Body of pancreas (tissue), 4 donors: ENCODE measurements at regions not wholly inside any gene's neighbourhood (a gene's known extent, or its start where the extent isn't known, plus 50 kb on each side); places are given as distances from the start of the nearest gene placed in this dataset.
A peak's percentile ranks its signal among the peaks of the same experiment; 100 is the strongest.

Source experiments
- ATAC-seq: fragments of 150-250 bp; one replicate; pipeline ENCODE4 v1.9.1; 2016
- DNase-seq, 4 donors: peaks; one replicate each; pipeline ENCODE4 v3.0.0-alpha.2; 2019
- H3K27ac ChIP-seq, 4 donors: fragments of 200-600 bp; sonication (generic); 1 replicate in 3 of 4; 2 replicates in 1 of 4; pipeline versions ENCODE4 v1.5.1 to v1.6.1; 2016 to 2019; ENCODE audit warnings: mild to moderate bottlenecking in 1 of 4, mixed read lengths in 1 of 4, moderate library complexity in 1 of 4
- H3K27me3 ChIP-seq, 2 donors: fragments of 200-600 bp; sonication (generic); one replicate each; pipeline ENCODE4 v1.6.0; 2016; ENCODE audit warnings: mild to moderate bottlenecking in 1 of 2
- H3K36me3 ChIP-seq, 2 donors: fragments of 200-600 bp; sonication (generic); replicated peaks in 1 of 2; 2 replicates each; pipeline ENCODE4 v1.5.1; 2016; ENCODE audit warnings: low read depth in 2 of 2; ENCODE audit not compliant: insufficient read depth in 1 of 2
- H3K4me1 ChIP-seq: fragments of 200-600 bp; sonication (generic); one replicate; pipeline ENCODE4 v1.6.0; 2016
- H3K4me3 ChIP-seq, 2 donors: fragments of 200-600 bp; sonication (generic); 1 replicate in 1 of 2; 2 replicates in 1 of 2; pipeline ENCODE4 v1.5.1; 2016 to 2019
- H3K9me3 ChIP-seq, 3 donors: fragments of 200-600 bp; sonication (generic); 1 replicate in 2 of 3; 2 replicates in 1 of 3; pipeline ENCODE4 v1.5.1; 2016
- POLR2A ChIP-seq, 3 donors: fragments of 450-650 bp; IDR thresholded peaks; one replicate each; pipeline ENCODE4 v1.6.1; 2016; ENCODE audit warnings: antibody characterized with exemption in 3 of 3, mild to moderate bottlenecking in 2 of 3
- WGBS, 2 donors: methylation state at CpG; one replicate each; pipeline ENCODE4 v1.1.5; 2017; 5-methylcytosine and 5-hydroxymethylcytosine counted together
- intact Hi-C: fragments of 100-400 bp; cut with DNase I; formaldehyde crosslinking; loops from one replicate; pipeline ENCODE4 v1.15.1; 2023
- TF ChIP-seq, protein P1 (sequence below), 7 experiments: fragments of 450-650 bp in 4 of 7; fragments of 200-600 bp in 3 of 7; sonication (generic) in 3 of 7; IDR thresholded peaks; one replicate each; pipeline ENCODE4 v1.5.1; 2016 to 2019; ENCODE audit warnings: antibody characterized with exemption in 7 of 7

DNA sequence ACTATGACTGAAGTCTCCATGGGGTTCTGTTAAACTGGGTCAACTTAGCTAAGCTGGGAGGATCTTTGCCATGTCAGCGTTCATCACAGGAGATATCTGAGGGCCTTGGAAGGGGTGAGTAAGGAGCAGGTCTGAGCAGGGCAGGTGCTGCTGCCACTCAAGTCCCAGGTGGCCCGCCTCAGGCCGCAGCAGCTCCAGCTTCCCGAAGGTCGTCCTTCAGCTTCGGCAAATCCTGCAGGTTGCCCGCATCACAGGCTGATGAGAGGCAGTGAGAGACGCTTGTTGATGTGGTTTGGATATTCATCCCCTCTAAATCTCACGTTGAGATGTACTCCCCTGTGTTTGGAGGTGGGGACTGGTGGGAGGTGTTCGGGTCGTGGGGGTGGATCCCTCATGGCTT, 166.6 kb downstream of the VAPA start:
- 87 to 92% methylated on average over 5 to 11 of the region's 11 CpGs for WGBS, 2 donors
- no peak for ATAC-seq
- H3K4me3 ChIP-seq: no peak overlapping the region

DNA sequence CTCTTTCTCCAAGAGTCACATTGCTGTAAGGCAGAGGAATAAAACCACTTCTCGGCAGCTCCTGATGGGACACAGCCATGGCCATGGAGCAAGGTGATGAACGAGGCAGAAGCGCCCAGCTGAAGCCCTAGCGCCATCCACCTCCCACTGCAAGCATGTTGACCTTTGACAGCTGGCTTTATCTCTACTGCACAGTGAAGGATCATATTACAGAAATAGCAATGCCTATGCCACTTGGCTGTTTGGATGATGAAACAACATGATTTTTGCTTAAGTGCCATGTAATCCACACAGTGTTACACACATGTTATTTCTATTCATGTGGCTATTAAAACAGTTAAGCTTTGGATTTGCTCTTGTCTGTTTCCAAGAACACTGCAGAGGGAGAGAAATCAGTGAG, 167.7 kb downstream of the VAPA start:
- peaks cover 0 to 6% (median 0%) of the 10 kb centered on the region in 3 donors for H3K9me3 ChIP-seq
- peaks cover 37% of the 10 kb centered on the region for H3K4me1 ChIP-seq
- ATAC-seq: peak; percentile 65
- intact Hi-C loops: no loop called here
- H3K36me3 ChIP-seq: no peaks in the 10 kb centered on the region
- H3K4me3 ChIP-seq: no peak overlapping the region
- no peak overlapping the region for H3K27ac ChIP-seq
- TF ChIP-seq, protein P1, sequence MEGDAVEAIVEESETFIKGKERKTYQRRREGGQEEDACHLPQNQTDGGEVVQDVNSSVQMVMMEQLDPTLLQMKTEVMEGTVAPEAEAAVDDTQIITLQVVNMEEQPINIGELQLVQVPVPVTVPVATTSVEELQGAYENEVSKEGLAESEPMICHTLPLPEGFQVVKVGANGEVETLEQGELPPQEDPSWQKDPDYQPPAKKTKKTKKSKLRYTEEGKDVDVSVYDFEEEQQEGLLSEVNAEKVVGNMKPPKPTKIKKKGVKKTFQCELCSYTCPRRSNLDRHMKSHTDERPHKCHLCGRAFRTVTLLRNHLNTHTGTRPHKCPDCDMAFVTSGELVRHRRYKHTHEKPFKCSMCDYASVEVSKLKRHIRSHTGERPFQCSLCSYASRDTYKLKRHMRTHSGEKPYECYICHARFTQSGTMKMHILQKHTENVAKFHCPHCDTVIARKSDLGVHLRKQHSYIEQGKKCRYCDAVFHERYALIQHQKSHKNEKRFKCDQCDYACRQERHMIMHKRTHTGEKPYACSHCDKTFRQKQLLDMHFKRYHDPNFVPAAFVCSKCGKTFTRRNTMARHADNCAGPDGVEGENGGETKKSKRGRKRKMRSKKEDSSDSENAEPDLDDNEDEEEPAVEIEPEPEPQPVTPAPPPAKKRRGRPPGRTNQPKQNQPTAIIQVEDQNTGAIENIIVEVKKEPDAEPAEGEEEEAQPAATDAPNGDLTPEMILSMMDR (IDR thresholded peaks at IDR 0.05): peak in 2 of 7 experiments; percentile 2 to 12
- TF ChIP-seq POLR2A (IDR thresholded peaks at IDR 0.05): no peak
- WGBS, 2 donors: 46 to 47% methylated on average over 4 of the region's 4 CpGs
- DNase-seq: no peak
- H3K27me3 ChIP-seq: no peaks in the 10 kb centered on the region

More for the DNA sequence above, 166.6 kb downstream of the VAPA start:
- Histone ChIP-seq H3K4me1 (peaks cover 30% of the 10 kb centered on the region), H3K27me3 (no peaks in the 10 kb centered on the region), H3K27ac (no peak overlapping the region), H3K9me3 (peaks cover 0 to 6% (median 0%) of the 10 kb centered on the region in 3 donors), H3K36me3 (no peaks in the 10 kb centered on the region)
- no peak for DNase-seq
- no peak for TF ChIP-seq POLR2A (IDR thresholded peaks at IDR 0.05)
- TF ChIP-seq, protein P1 (IDR thresholded peaks at IDR 0.05): no peak
- intact Hi-C loops: no loop called here

DNA sequence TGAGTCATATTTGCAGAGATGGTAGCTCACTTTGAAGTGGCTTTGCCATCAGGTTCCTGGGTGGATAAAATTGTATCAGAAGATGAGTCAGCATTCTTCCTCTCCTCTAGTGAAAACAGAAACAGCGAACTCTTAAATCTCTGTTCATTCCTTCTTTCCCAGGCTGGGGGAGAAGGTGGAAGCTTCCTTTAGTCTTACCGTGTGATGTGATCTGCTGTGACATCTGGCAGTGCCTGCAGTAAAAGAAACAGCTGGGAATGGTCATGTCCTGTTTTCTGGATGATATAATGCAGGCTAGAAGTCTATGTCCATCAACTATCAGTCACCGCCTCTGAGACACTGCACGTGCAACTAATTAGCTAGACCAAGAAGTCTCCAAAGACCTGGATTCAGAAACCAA, 171.6 kb downstream of the VAPA start:
- Histone ChIP-seq H3K4me1 (peaks cover 17% of the 10 kb centered on the region), H3K4me3 (no peak overlapping the region), H3K27ac (no peak overlapping the region), H3K27me3 (no peaks in the 10 kb centered on the region), H3K9me3 (peaks cover 0 to 6% (median 0%) of the 10 kb centered on the region in 3 donors), H3K36me3 (no peaks in the 10 kb centered on the region)
- WGBS, 2 donors: 85 to 96% methylated on average over 4 of the region's 4 CpGs
- TF ChIP-seq, protein P1 (IDR thresholded peaks at IDR 0.05): no peak
- no peak for TF ChIP-seq POLR2A (IDR thresholded peaks at IDR 0.05)
- DNase-seq (no peak), ATAC-seq (no peak)
- intact Hi-C loops: no loop called here

DNA sequence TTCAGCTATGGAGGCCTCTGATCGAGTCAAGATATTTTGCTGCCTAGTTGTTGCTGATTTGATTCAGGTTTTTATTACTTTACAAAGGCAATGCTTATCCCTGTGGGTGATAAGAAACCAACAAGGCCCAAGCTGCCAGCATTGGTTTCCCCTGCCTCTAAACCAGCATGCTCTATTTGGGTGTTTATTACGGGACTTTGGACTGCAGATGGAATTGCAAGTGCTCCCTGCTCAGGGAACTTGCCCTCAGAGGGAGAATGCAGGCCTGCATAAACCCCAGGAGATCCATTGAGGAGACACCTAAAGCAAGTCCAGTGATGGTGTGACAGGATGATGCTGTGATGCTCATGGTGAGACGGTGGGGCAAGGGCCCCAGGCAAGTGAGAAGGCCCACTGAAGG, 172.1 kb downstream of the VAPA start:
- Histone ChIP-seq H3K4me1 (peaks cover 17% of the 10 kb centered on the region), H3K9me3 (peaks cover 0 to 6% (median 0%) of the 10 kb centered on the region in 3 donors), H3K27me3 (no peaks in the 10 kb centered on the region), H3K27ac (no peak overlapping the region), H3K36me3 (no peaks in the 10 kb centered on the region), H3K4me3 (no peak overlapping the region)
- ATAC-seq: no peak
- 79 to 88% methylated on average over 3 of the region's 3 CpGs for WGBS, 2 donors
- intact Hi-C loops: no loop called here
- no peak for DNase-seq
- TF ChIP-seq, protein P1 (IDR thresholded peaks at IDR 0.05): no peak
- no peak for TF ChIP-seq POLR2A (IDR thresholded peaks at IDR 0.05)

DNA sequence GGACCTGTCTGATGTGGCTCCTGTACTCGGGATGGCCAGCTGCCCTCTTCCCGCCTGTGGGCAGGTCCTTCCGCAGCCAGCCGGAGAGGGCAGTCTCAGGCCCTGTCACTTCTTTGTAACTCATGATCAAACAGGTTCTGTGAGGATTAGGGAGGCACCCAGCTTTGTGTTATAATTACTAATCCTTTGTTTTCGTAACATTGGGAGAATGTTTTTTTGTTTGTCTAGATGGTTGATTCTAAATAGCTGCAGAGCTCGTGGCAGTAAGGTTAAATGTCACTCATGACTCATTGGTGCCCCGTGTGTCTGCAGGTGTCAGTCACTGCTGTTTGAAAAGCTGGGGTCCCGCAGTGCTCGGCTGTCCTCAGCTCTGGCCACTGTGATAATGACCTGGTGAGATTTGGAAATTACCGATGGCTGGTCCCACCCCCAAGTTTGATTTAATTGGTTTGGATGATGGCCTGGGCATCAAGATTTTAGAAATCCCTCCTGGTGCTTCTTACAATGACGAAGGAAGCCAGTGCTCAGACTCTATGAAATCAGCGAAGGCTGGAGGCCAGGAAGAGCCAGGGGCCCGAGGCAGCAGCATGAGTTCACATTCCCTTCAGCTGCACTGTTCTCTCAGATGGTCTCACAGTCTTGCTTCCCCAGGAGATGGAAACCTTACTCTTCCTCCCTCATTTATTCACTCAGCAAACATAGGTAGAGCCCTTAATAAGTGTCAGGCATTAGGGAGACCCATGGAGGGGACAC, 172.8 kb downstream of the VAPA start:
- no peaks in the 10 kb centered on the region for H3K36me3 ChIP-seq
- no peak overlapping the region for H3K4me3 ChIP-seq
- TF ChIP-seq, protein P1 (IDR thresholded peaks at IDR 0.05): peak in 1 of 7 experiments; percentile 15
- TF ChIP-seq POLR2A (IDR thresholded peaks at IDR 0.05): no peak
- H3K4me1 ChIP-seq: peaks cover 9% of the 10 kb centered on the region
- H3K9me3 ChIP-seq: peaks cover 0 to 6% (median 0%) of the 10 kb centered on the region in 3 donors
- H3K27me3 ChIP-seq: no peaks in the 10 kb centered on the region
- WGBS, 2 donors: 57 to 77% methylated on average over 10 to 13 of the region's 13 CpGs
- intact Hi-C loops: no loop called here
- peak; percentile 66 for ATAC-seq
- H3K27ac ChIP-seq: no peak overlapping the region
- peak; percentile 35 to 78 (median 47) for DNase-seq
